Kidney (tissue), 13 donors: ENCODE measurements at regions not wholly inside any gene's neighbourhood (a gene's known extent, or its start where the extent isn't known, plus 50 kb on each side); places are given as distances from the start of the nearest gene placed in this dataset.

Experiments used
- DNase-seq, 5 donors: peaks; one replicate each; pipeline ENCODE4 v3.0.0-alpha.2; 2013 to 2020
- FAIRE-seq: peaks from 2 replicates; lab custom pipeline; 2012; peaks lifted over from hg19 to GRCh38; lab: Jason Lieb, UNC
- H3K27ac ChIP-seq, 2 donors: one replicate each; pipeline ENCODE4 v1.7.0; 2013; ENCODE audit warnings: low read depth in 2 of 2, low read length in 2 of 2, inconsistent platforms in 1 of 2
- H3K27me3 ChIP-seq: one replicate; pipeline ENCODE4 v1.7.1; 2013; ENCODE audit warnings: low read length, inconsistent platforms; ENCODE audit not compliant: control insufficient read depth, insufficient read depth
- H3K36me3 ChIP-seq, 3 donors: one replicate each; pipeline versions ENCODE4 v1.7.0 to v1.7.1; 2013; ENCODE audit warnings: low read length in 3 of 3, control low read depth in 1 of 3, inconsistent platforms in 1 of 3; ENCODE audit not compliant: insufficient read depth in 3 of 3, control insufficient read depth in 2 of 3
- H3K4me1 ChIP-seq, 3 donors: one replicate each; pipeline versions ENCODE4 v1.7.0 to v1.7.1; 2013; ENCODE audit warnings: low read length in 3 of 3, inconsistent platforms in 1 of 3, low read depth in 1 of 3; ENCODE audit not compliant: control insufficient read depth in 2 of 3, insufficient read depth in 2 of 3
- H3K4me3 ChIP-seq, 3 donors: one replicate each; pipeline versions ENCODE4 v1.7.0 to v1.8.1; 2013; ENCODE audit warnings: low read length in 3 of 3, control low read depth in 1 of 3, inconsistent platforms in 1 of 3
- H3K9ac ChIP-seq, 3 donors: one replicate each; pipeline versions ENCODE4 v1.7.0 to v1.7.1; 2013; ENCODE audit warnings: low read length in 3 of 3, control low read depth in 1 of 3, inconsistent platforms in 1 of 3
- H3K9me3 ChIP-seq, 3 donors: one replicate each; pipeline versions ENCODE4 v1.7.0 to v1.7.1; 2013; ENCODE audit warnings: low read length in 3 of 3, control low read depth in 1 of 3, inconsistent platforms in 1 of 3; ENCODE audit not compliant: control insufficient read depth in 2 of 3, insufficient read depth in 1 of 3
- intact Hi-C: fragments of 100-400 bp; cut with DNase I; formaldehyde crosslinking; loops from one replicate; pipeline ENCODE4 v1.11.1; 2022
- TF ChIP-seq, protein P1 (sequence below): IDR thresholded peaks from 3 replicates; pipeline ENCODE4 v1.5.1; 2012; ENCODE audit warnings: mild to moderate bottlenecking, moderate library complexity, borderline replicate concordance; ENCODE audit not compliant: insufficient read depth; ENCODE audit errors: extremely low read depth
- donor health status: control.
- donor health status: control.
- donor health status: control.
- donor health status: control.
- donor health status: control.
- donor health status: DM: yes; HTN: yes; CAD: no.
- donor health status: Normal renal cell carcinoma (clear cell type).

DNA sequence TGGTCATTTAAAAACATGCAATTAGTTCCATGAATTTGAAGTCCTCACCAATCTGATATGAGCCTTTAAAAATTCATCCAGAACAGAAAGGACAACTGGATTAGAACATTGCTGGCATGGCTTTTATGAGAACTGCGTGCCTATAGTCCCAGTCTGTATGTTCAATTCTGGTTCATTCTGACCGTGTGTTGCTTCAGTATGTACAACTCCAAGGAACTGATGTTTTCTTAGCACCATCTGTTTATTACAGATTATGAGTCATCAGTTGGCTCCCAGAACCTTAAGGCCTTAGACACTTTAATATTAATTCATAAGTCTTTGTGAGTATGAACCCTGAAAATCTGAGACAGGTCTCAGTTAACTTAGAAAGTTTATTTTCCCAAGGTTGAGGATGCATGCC, 115.0 kb downstream of the CEP44 start:
- DNase-seq: no peak
- no peak overlapping the region for H3K4me3 ChIP-seq
- no peaks in the 10 kb centered on the region for H3K27me3 ChIP-seq
- no peaks in the 10 kb centered on the region for H3K9me3 ChIP-seq
- FAIRE-seq: no peak
- no peak overlapping the region for H3K27ac ChIP-seq
- H3K9ac ChIP-seq: no peak overlapping the region
- no peaks in the 10 kb centered on the region for H3K36me3 ChIP-seq
- TF ChIP-seq, protein P1, sequence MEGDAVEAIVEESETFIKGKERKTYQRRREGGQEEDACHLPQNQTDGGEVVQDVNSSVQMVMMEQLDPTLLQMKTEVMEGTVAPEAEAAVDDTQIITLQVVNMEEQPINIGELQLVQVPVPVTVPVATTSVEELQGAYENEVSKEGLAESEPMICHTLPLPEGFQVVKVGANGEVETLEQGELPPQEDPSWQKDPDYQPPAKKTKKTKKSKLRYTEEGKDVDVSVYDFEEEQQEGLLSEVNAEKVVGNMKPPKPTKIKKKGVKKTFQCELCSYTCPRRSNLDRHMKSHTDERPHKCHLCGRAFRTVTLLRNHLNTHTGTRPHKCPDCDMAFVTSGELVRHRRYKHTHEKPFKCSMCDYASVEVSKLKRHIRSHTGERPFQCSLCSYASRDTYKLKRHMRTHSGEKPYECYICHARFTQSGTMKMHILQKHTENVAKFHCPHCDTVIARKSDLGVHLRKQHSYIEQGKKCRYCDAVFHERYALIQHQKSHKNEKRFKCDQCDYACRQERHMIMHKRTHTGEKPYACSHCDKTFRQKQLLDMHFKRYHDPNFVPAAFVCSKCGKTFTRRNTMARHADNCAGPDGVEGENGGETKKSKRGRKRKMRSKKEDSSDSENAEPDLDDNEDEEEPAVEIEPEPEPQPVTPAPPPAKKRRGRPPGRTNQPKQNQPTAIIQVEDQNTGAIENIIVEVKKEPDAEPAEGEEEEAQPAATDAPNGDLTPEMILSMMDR: no peak
- intact Hi-C loops: no loop called here
- H3K4me1 ChIP-seq: no peaks in the 10 kb centered on the region

GRCh38 chr4:174397366-174398155, 113.8 kb downstream of the CEP44 start:
- H3K4me3 ChIP-seq: no peak overlapping the region
- DNase-seq (no peak), FAIRE-seq (no peak)
- no peaks in the 10 kb centered on the region for H3K9me3 ChIP-seq
- intact Hi-C loops: no loop called here
- no peaks in the 10 kb centered on the region for H3K4me1 ChIP-seq
- no peaks in the 10 kb centered on the region for H3K27me3 ChIP-seq
- no peaks in the 10 kb centered on the region for H3K36me3 ChIP-seq
- H3K27ac ChIP-seq: no peak overlapping the region
- TF ChIP-seq, protein P1: no peak
- no peak overlapping the region for H3K9ac ChIP-seq

DNA sequence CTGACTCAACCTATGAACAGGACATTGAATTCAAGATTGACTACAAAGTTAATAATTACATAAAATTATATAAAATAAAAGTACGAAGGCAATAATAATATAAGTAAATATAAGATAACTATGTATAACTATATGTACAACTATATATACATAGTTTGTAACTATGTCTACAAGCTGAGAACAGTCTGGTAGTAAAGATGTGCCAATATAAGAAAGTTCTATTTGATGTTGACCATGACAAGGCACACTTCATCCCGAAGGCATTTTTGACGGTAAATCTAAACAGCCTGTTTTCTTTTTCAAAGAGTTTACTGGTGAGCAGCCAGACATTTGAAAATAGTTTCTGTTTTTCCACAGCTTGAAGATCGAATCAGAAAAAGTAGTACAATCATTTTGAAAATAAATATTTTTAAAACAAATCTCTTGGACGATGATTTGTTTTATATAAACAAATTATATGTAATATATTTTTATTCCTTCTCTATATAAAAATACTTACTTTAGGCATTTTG, 112.9 kb downstream of the CEP44 start:
- FAIRE-seq (no peak), DNase-seq (no peak)
- Histone ChIP-seq H3K27ac (no peak overlapping the region), H3K9me3 (no peaks in the 10 kb centered on the region), H3K36me3 (no peaks in the 10 kb centered on the region), H3K4me3 (no peak overlapping the region), H3K9ac (no peak overlapping the region), H3K4me1 (no peaks in the 10 kb centered on the region), H3K27me3 (no peaks in the 10 kb centered on the region)
- intact Hi-C loops: no loop called here
- TF ChIP-seq, protein P1: no peak
